ENCODE measurements at regions not wholly inside any gene's neighbourhood (a gene's known extent, or its start where the extent isn't known, plus 50 kb on each side); places are given as distances from the start of the nearest gene placed in this dataset.
"Not testable (repeated sequence)": the region's sequence is repeated elsewhere in the genome, so short reads cannot be mapped to it uniquely, and the experiment has no call there.

GRCh38 chr5:75843319-75843718 lies 126.1 kb upstream of the POC5 start:
- DNase-seq (ENCODE audit: low spot score): no peak

- DNase-seq (ENCODE audit: low spot score): no peak
Measured at GRCh38 chr5:75839547-75839946, 122.3 kb upstream of the POC5 start.

GRCh38 chr5:75837258-75837841 lies 120.1 kb upstream of the POC5 start:
- DNase-seq (ENCODE audit: low spot score): no peak

GRCh38 chr5:75831561-75831960 lies 114.3 kb upstream of the POC5 start:
- DNase-seq (ENCODE audit: low spot score): no peak

- DNase-seq (ENCODE audit: low spot score): no peak
Measured at GRCh38 chr5:75828029-75828428, 110.8 kb upstream of the POC5 start.

GRCh38 chr5:75824323-75824722 lies 107.1 kb upstream of the POC5 start:
- no peak for DNase-seq (ENCODE audit: low spot score)

- no peak for DNase-seq (ENCODE audit: low spot score)
Measured at GRCh38 chr5:75823811-75824210, 106.6 kb upstream of the POC5 start.

- no peak for DNase-seq (ENCODE audit: low spot score)
Measured at GRCh38 chr5:75818661-75819060, 101.4 kb upstream of the POC5 start.

- not testable (repeated sequence) for DNase-seq (ENCODE audit: low spot score)
Measured at GRCh38 chr5:75799695-75800094, 82.5 kb upstream of the POC5 start.

- DNase-seq (ENCODE audit: low spot score): not testable (repeated sequence)
Measured at GRCh38 chr5:75769338-75769737, 52.1 kb upstream of the POC5 start.
